Fibroblast of skin of back (primary cell): ENCODE measurements at regions not wholly inside any gene's neighbourhood (a gene's known extent, or its start where the extent isn't known, plus 50 kb on each side); places are given as distances from the start of the nearest gene placed in this dataset.
A peak's percentile ranks its signal among the peaks of the same experiment; 100 is the strongest.
"Not testable (repeated sequence)": the region's sequence is repeated elsewhere in the genome, so short reads cannot be mapped to it uniquely, and the experiment has no call there.

ENCODE experiments used
- DNase-seq: peaks from one replicate; pipeline ENCODE4 v3.0.0-alpha.2; 2013

DNA sequence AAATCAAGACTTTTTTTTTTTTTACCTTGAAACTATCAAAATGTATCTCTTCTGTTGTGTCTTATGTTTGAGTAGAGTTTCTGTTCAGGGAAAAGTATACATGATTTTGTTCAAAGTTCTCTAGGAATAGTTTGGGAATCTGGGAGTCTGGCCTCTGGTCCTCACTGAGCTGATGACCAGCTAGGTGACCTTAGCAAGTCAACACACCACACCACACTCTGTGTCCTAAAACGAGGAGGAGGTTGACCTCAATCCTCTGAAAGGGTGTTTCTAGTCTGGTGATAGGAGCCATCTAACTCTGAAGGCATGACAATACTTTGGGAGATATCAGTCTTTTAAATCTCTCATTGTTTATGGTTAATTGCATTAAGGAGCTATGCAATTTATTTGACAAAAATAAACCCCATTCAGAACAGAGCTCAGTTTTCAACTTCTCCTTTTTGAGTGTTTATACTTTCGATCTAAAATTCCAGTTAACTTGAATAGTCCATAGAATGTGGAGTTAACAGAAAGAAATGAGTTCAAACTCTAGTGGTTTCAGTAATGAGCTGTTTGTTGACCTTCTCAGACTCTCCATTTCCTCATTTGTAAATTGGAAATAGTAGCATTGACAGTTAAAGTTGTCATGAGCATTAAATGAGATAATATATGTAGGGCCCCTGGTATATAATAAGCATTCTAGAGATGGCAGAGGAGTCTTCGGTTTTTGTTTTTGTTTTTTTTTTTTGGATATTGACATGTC, 112.2 kb upstream of the LRRN1 start:
- DNase-seq: no peak

DNA sequence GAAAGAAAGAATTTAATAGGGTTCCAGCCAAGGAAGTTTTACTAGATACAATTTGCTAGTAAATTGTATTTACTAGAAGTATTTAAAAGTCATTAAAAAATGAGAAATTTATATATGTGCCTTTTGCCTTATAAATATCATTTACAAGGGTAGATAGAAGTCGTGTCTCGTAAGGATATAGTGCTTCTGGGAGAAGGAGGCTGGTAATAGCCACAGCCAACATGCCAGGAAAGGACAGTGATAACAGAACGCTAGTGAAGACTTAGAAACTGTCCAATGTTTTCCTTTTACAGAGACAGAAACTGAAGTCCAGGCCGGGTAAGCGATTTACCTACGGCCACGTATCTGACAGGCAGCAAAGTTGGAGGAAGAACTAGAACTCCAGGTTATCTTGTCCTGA, 113.5 kb upstream of the LRRN1 start:
- no peak for DNase-seq

GRCh38 chr3:3683261-3683660, 116.0 kb upstream of the LRRN1 start:
- no peak for DNase-seq

- no peak for DNase-seq
Measured at GRCh38 chr3:3675801-3676200, 123.4 kb upstream of the LRRN1 start.

DNA sequence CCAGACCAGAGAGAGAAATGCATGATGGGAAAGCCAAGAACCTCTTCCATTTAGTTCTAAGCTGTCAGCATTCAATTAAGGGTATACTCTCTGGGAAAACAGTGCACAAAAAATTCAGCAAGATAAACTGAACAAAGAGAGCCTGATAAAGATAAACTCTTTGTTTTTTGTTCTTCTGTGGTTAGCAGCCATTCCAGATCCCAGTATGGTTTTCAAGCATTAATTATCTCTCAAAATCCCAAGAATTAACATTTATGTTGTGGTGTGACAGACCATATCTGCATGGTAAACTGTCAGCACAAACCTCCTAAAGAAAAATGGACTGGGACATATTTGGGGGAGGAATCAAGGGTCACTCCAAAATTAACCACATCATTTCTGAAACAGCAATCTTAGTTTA, 124.0 kb upstream of the LRRN1 start:
- no peak for DNase-seq

GRCh38 chr3:3666664-3667063, 132.6 kb upstream of the LRRN1 start:
- no peak for DNase-seq

DNA sequence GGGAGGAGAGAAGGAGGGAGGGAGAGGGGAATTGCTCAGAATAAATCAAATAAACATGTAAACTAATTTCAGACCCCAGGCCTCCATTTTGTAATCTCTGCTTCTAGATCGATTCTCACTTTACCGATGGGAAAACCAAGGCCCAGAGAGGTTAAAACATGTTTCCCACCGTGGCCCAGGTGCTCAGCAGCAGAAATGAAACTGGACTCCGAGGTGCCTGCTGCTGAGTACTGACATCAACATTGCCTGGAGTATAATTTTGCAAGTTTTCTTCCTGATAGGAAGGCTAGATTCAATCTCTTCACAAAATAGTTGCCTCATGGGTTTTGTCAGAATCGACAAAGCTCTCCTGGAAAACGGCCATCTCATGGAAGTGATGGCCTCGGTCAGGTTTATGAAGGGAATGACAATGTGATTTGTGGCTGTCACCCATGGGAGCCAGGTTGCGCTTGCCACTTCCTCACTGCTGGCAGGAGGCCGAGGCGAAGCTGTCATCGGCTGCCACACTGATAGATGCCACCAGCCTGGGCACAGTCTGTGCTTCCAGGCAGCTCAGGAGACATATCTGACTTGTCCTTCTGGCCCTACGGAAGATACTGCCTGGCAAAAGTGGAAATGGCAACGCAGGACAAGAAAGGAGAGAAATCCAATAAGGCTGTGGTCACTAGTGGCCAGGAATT, 133.1 kb upstream of the LRRN1 start:
- no peak for DNase-seq

DNA sequence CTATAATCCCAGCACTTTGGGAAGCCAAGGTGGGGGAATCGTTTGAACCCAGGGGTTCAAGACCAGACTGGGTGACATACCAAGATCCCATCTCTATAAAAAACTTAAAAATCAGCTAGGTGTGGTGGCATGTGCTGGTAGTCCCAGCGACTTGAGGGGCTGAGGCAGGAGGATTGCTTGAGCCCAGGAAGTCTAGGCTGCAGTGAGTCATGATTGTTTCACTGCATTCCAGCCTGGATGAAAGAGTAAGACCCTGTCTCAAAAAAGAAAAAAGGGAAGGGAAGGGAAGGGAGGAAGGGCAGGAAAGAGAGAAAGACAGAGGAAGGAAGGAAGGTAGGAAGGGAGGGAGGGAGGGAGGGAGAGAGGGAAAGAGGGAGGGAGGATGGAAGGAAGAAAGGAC, 133.7 kb upstream of the LRRN1 start:
- DNase-seq: peak; percentile 51

GRCh38 chr3:3664935-3665334, 134.3 kb upstream of the LRRN1 start:
- peak; percentile 57 for DNase-seq

DNA sequence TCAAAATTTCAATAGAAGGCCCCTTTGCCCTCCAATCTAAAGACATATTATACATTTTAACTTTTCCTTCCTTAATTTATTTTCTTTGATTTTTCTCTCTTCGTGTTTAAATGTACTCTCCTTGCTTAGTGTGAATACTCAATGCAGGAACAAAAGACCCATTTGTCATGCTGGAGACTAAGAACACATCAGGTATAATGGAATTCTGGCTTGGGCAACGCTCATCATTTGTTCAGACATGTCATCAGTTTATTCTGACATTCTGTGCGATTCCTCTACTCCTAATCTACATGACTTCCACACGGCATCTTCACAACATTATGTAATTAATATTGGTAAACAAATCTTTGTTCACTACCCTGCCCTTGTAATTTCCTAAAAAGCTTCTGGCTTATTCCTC, 136.6 kb upstream of the LRRN1 start:
- no peak for DNase-seq

GRCh38 chr3:3654916-3655315, 144.3 kb upstream of the LRRN1 start:
- DNase-seq: no peak

DNA sequence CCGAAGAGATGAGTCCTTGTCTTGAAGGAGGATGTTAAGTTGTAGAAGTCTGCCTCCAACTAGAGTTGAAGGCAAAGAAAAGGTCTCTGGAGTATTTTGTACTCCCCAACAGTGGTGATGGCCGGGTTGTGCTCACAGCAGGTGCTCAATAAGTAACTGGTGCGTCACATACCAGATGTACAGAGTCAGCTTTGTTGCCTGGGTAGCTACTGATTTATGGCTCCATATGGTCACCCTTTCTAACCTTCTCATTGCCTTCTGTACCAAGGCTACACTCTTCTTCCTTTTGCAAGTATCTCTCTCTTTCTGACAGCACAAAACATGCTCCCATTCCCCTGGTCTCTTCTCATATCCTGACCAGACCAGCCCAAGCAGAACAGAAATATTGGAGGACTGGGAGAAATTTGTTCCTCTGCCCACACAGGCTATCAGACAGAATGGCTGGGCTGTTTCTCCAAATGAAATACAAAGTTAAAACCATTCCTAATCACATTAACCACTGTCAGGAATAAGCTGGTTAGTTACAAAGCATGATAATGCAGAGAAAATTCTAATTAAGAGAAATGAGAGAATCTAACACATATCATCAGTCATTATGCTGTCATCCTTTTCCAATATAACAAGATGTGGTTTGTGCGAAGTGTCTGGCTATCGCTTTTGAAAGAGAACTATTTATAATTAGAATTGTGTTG, 150.1 kb upstream of the LRRN1 start:
- no peak for DNase-seq

GRCh38 chr3:3646934-3647333, 152.3 kb upstream of the LRRN1 start:
- peak; percentile 12 for DNase-seq

DNA sequence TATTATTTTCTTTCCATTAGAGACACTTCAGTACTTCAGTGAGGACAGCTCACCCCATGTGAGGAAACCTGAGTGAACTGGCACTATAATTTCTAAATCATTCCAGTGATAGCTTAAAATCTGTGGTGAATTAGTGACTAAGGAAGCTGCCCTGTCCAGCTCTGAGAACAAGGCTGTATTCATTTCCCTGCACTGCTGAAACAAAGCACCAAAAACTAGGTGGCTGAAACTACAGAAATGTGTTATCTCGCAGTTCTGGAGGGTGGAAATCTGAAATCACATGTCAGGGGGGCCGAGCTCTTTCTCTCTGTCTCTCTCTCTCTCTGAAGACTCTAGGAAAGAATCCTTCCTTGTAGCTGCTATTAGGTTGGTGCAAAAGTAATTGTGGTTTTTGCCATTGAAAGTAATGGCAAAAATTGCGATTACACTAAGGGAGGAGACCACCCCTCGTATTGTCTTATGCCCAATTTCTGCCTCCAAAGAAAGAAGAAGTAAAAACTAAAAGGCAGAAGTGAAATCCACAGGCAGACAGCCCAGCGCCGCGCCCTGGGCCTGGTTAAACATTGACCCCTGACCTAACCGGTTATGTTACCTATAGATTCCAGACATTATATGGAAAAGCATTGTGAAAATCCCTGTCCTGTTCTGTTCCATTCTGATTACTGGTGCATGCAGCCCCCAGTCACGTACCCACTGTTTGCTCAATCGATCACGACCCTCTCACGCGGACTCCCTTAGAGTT, 153.0 kb upstream of the LRRN1 start:
- not testable (repeated sequence) for DNase-seq

DNA sequence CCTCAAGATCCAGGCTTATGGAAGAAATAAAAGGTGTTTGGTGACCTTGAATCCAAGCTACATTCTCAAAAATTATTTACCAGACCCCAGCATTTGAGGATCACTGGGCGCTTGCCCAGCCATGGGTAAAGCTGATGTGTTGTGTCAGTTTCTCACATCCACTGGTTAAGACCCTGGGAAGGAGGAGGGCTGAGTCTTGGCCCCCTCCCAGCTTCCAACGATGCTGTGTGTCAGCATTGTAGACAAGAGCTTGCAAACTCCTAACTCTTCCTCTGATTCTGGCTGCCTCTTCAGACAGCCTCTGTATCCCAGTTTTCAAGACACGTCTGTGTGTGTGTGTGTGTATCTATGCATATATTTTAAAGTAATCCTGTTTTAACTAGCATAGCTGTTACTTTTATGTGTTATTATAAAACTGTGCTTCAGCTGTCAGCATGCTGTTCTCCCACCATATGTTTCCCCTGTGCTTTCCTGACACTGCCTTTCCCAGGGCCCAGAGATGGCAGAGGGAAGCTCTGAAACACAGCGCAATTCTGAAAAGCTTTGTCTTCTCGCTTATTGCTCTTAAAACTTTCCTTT, 157.3 kb upstream of the LRRN1 start:
- no peak for DNase-seq

- DNase-seq: no peak
Measured at GRCh38 chr3:3639078-3639477, 160.2 kb upstream of the LRRN1 start.

- DNase-seq: no peak
Measured at GRCh38 chr3:3636815-3637214, 162.4 kb upstream of the LRRN1 start.

- no peak for DNase-seq
Measured at GRCh38 chr3:3635109-3635508, 164.1 kb upstream of the LRRN1 start.

GRCh38 chr3:3634326-3634725, 164.9 kb upstream of the LRRN1 start:
- no peak for DNase-seq

GRCh38 chr3:3633761-3634160, 165.5 kb upstream of the LRRN1 start:
- no peak for DNase-seq

DNA sequence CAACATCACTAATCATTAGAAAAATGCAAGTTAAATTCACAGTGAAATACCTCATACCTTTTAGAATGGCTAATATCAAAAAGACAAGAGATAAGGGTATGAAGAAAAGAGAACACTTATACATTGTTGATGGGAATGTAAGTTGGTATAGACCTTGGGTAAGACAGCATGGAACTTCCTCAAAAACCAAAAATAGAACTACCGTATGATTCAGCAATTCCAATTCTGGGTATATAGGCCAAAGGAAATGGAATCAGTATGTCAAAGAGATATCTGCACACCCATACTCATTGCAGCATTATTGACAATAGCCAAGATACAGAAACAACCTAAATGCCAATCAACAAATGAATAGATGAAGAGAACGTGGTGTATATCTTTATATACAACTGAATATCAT, 166.8 kb upstream of the LRRN1 start:
- no peak for DNase-seq

DNA sequence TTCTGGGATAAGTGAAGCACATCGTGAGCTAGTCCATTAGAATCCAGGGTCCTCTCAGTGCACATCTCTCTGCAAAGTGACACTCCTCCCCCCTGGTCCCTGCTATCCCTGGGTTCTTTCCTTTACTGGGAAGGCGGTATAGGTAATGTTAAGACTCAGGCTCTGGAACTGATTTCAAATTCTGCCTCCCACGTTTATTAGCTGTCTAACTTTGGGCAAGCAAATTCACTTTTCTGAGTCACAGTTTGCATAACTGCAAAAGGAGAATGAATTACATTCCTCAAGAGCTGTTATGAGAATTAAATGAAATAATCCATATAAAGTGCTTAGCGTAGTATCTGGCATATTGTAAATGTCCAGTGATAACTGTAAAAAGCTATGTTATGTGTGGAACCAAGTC, 168.1 kb upstream of the LRRN1 start:
- DNase-seq: no peak

- DNase-seq: peak; percentile 60
Measured at GRCh38 chr3:3629911-3630310, 169.3 kb upstream of the LRRN1 start.
